ENCODE measurements at regions not wholly inside any gene's neighbourhood (a gene's known extent, or its start where the extent isn't known, plus 50 kb on each side); places are given as distances from the start of the nearest gene placed in this dataset.
A peak's percentile ranks its signal among the peaks of the same experiment; 100 is the strongest.

- H3K23me2 ChIP-seq (ENCODE audit: low read depth, low read length): peaks cover 22% of the 10 kb centered on the region
- H3K14ac ChIP-seq (ENCODE audit: insufficient read length): no peak overlapping the region
- peak overlapping the region; percentile 88 for H2BK12ac ChIP-seq (ENCODE audit: low read depth, low read length)
- H2BK15ac ChIP-seq (ENCODE audit: low read length): peak overlapping the region; percentile 77
- H2BK20ac ChIP-seq (ENCODE audit: low read length): peak overlapping the region; percentile 56
- ChIA-PET CTCF (ENCODE audit: partially characterized antibody) (interaction anchor here (0.6 to 3.4 kb wide), 14 partner anchors 28 to 362 kb away, joined by 3 to 19 read pairs (median 4); no protein-coding TSS in a partner anchor), POLR2A (ENCODE audit: partially characterized antibody) (interaction anchor here (1.0 to 6.7 kb wide), 5 partner anchors 9 to 350 kb away, joined by 3 to 45 read pairs (median 5); no protein-coding TSS in a partner anchor)
- H2BK5ac ChIP-seq (ENCODE audit: low read depth, low read length): no peak overlapping the region
- H4K91ac ChIP-seq (replicated peaks; ENCODE audit: insufficient read length, low read length): peak overlapping the region; percentile 45
- H3K9ac ChIP-seq (replicated peaks in 1 of 4; ENCODE audit: extremely low read depth in 1 of 4, low read depth in 3 of 4, low read length in 3 of 4): no peak overlapping the region
- no peaks in the 10 kb centered on the region for H3K9me3 ChIP-seq (ENCODE audit: insufficient read depth in 2 of 2, low read depth in 1 of 2, low read length in 1 of 2)
- no peak for FAIRE-seq
- 90% methylated on average over 8 of the region's 9 CpGs; no CpG with 5 or more reads in 1 of the 2 experiments for WGBS, 2 experiments (ENCODE audit: extremely low coverage in 1 of 2, insufficient coverage in 1 of 2, insufficient read length in 1 of 2, insufficient replicate concordance in 2 of 2, low coverage in 1 of 2, low lambda C conversion rate in 2 of 2, missing lambda C conversion rate in 1 of 2)
- H3K4me2 ChIP-seq (ENCODE audit: insufficient read depth in 1 of 2, low read depth in 2 of 2, low read length in 2 of 2): no peak overlapping the region
- H3K18ac ChIP-seq (ENCODE audit: extremely low read depth, low read length): peak overlapping the region; percentile 78
- no peak overlapping the region for H3K23ac ChIP-seq (ENCODE audit: insufficient read length)
- H3K4ac ChIP-seq (replicated peaks; ENCODE audit: insufficient read length, low read depth, low read length): peak overlapping the region; percentile 24
- H3K79me2 ChIP-seq (ENCODE audit: control insufficient read depth in 1 of 2, insufficient read depth in 2 of 2, low read length in 2 of 2): no peaks in the 10 kb centered on the region
- H4K5ac ChIP-seq (ENCODE audit: insufficient read length, low read depth, low read length): no peak overlapping the region
- peak overlapping the region; percentile 26; the same call in 1 of the 2 replicates for H4K8ac ChIP-seq (ENCODE audit: extremely low read depth, insufficient read depth, low read length)
- peaks cover 0 to 39% (median 31%) of the 10 kb centered on the region in 4 experiments; a peak in 6 of 7 replicates for H3K4me1 ChIP-seq (replicated peaks in 1 of 4; ENCODE audit: control insufficient read depth in 3 of 4, insufficient read depth in 4 of 4, low read length in 3 of 4)
- H3K79me1 ChIP-seq (ENCODE audit: low read depth, low read length): no peaks in the 10 kb centered on the region
- H2BK120ac ChIP-seq (replicated peaks; ENCODE audit: low read depth, low read length): no peak overlapping the region
- no peak for TF ChIP-seq SIN3A (conservative IDR thresholded peaks at IDR 0.05 in 1 of 2, IDR thresholded peaks at IDR 0.05 in 1 of 2; ENCODE audit: low read depth in 1 of 2, low read length in 2 of 2)
- TF ChIP-seq SRF (IDR thresholded peaks at IDR 0.05; ENCODE audit: low read depth, low read length): no peak
- TF ChIP-seq HDAC6 (IDR thresholded peaks at IDR 0.05; ENCODE audit: low read depth, low read length): no peak
- no peaks in the 10 kb centered on the region for H3K36me3 ChIP-seq (ENCODE audit: control insufficient read depth in 2 of 4, insufficient read depth in 4 of 4, low read length in 3 of 4)
- no peaks in the 10 kb centered on the region for H4K20me1 ChIP-seq (replicated peaks in 1 of 2; ENCODE audit: control insufficient read depth in 1 of 2, insufficient read depth in 2 of 2, low read length in 2 of 2)
- no peak overlapping the region for H3K27ac ChIP-seq (ENCODE audit: low read depth, low read length)
- H3K56ac ChIP-seq (replicated peaks; ENCODE audit: insufficient read length, low read depth, low read length): no peak overlapping the region
- H2AK5ac ChIP-seq (ENCODE audit: low read depth, low read length): peak overlapping the region; percentile 44
- H2AFZ ChIP-seq (ENCODE audit: low read length): no peak overlapping the region
- no peak for DNase-seq (ENCODE audit: low read depth in 1 of 2, low spot score in 2 of 2)
- peaks cover 0 to 37% (median 30%) of the 10 kb centered on the region in 4 experiments; a peak in 5 of 7 replicates for H3K27me3 ChIP-seq (replicated peaks in 1 of 4; ENCODE audit: control insufficient read depth in 3 of 4, extremely low read depth in 1 of 4, insufficient read depth in 3 of 4, low read length in 3 of 4)
- H3K4me3 ChIP-seq (ENCODE audit: extremely low read depth in 1 of 4, insufficient read depth in 2 of 4, low read depth in 3 of 4, low read length in 4 of 4): no peak overlapping the region
These were observed 127.7 kb downstream of the C9orf50 start for GRCh38 chr9:129493002-129493705.
